PC-9 (cell line): ENCODE measurements at regions not wholly inside any gene's neighbourhood (a gene's known extent, or its start where the extent isn't known, plus 50 kb on each side); places are given as distances from the start of the nearest gene placed in this dataset.

Experiments used
- BruUV-seq: library from RNA; stranded (reverse); fragments of 400-500 nt; replicated peaks from 2 replicates; lab custom pipeline; 2021; lab: Mats Ljungman, UMichigan
- CTCF ChIA-PET: fragments of 300-600 bp; sonication (Branson Sonifier 250); formaldehyde crosslinking; loops from one replicate; lab custom pipeline; 2022; ENCODE audit warnings: antibody characterized with exemption; lab: Charles Lee
- POLR2A ChIA-PET: fragments of 300-600 bp; sonication (Branson Sonifier 250); formaldehyde crosslinking; loops from one replicate; lab custom pipeline; 2022; ENCODE audit warnings: antibody characterized with exemption; ENCODE audit not compliant: unreplicated experiment; lab: Charles Lee
- DNase-seq, 2 experiments: peaks; one replicate each; pipeline versions ENCODE4 v3.0.0 to v3.0.0-alpha.2; 2015 to 2022; ENCODE audit warnings: mixed read lengths in 1 of 2
- H2AFZ ChIP-seq: fragments of 200-600 bp; sonication (generic); 2 replicates; pipeline ENCODE4 v1.8.1; 2017; ENCODE audit warnings: antibody characterized with exemption
- H3F3A ChIP-seq: fragments of 200-600 bp; sonication (generic); 2 replicates; pipeline ENCODE4 v1.8.1; 2017; ENCODE audit warnings: antibody characterized with exemption, mild to moderate bottlenecking, low read depth; ENCODE audit not compliant: insufficient read depth
- H3K27ac ChIP-seq: fragments of 200-600 bp; sonication (generic); 2 replicates; pipeline ENCODE4 v1.6.1; 2016; ENCODE audit warnings: mixed run types
- H3K27me3 ChIP-seq: fragments of 200-600 bp; sonication (generic); 2 replicates; pipeline ENCODE4 v1.6.1; 2016; ENCODE audit warnings: low read depth, mixed run types; ENCODE audit not compliant: insufficient read depth
- H3K36me3 ChIP-seq: fragments of 200-600 bp; sonication (generic); 2 replicates; pipeline ENCODE4 v1.6.1; 2016; ENCODE audit warnings: low read depth, mixed run types
- H3K4me1 ChIP-seq: fragments of 200-600 bp; sonication (generic); replicated peaks from 2 replicates; pipeline ENCODE4 v1.6.1; 2016; ENCODE audit warnings: mixed run types; ENCODE audit not compliant: insufficient read depth
- H3K4me2 ChIP-seq: fragments of 200-600 bp; sonication (generic); 2 replicates; pipeline ENCODE4 v1.6.1; 2017; ENCODE audit warnings: mixed run types
- H3K4me3 ChIP-seq: fragments of 200-600 bp; sonication (generic); 2 replicates; pipeline ENCODE4 v1.6.1; 2016; ENCODE audit warnings: mixed run types
- H3K79me2 ChIP-seq: fragments of 200-600 bp; sonication (generic); 2 replicates; pipeline ENCODE4 v1.6.1; 2017; ENCODE audit warnings: low read depth, mixed run types
- H3K9me2 ChIP-seq: fragments of 200-600 bp; sonication (generic); 2 replicates; pipeline ENCODE4 v1.8.1; 2017; ENCODE audit warnings: mild to moderate bottlenecking; ENCODE audit not compliant: insufficient read depth
- H3K9me3 ChIP-seq: fragments of 200-600 bp; sonication (generic); 2 replicates; pipeline ENCODE4 v1.8.1; 2016; ENCODE audit warnings: low read depth; ENCODE audit not compliant: insufficient read depth
- H4K20me1 ChIP-seq: fragments of 200-600 bp; sonication (generic); 2 replicates; pipeline ENCODE4 v1.8.1; 2017; ENCODE audit not compliant: insufficient read depth
- CTCF ChIP-seq: fragments of 200-600 bp; sonication (generic); conservative IDR thresholded peaks from 2 replicates; pipeline ENCODE4 v1.6.1; 2017; ENCODE audit warnings: mixed run types, antibody characterized with exemption, mild to moderate bottlenecking, moderate library complexity
- EZH2 ChIP-seq: fragments of 200-600 bp; sonication (generic); IDR thresholded peaks from 2 replicates; pipeline ENCODE4 v1.8.0; 2017; ENCODE audit warnings: antibody characterized with exemption, low read depth
- intact Hi-C: fragments of 100-400 bp; cut with micrococcal nuclease; formaldehyde crosslinking; loops from one replicate; pipeline ENCODE4 v1.10.0; 2022; ENCODE audit not compliant: unreplicated experiment

- DNase-seq: peak; percentile 33 to 63
- no peaks in the 10 kb centered on the region for H4K20me1 ChIP-seq
- no peaks in the 10 kb centered on the region for H3F3A ChIP-seq
- no peak overlapping the region for H2AFZ ChIP-seq
- H3K27ac ChIP-seq: no peak overlapping the region
- CTCF ChIA-PET: no interaction called here
- no peaks in the 10 kb centered on the region for H3K9me2 ChIP-seq
- H3K4me1 ChIP-seq: no peaks in the 10 kb centered on the region
- H3K9me3 ChIP-seq: peaks cover 7% of the 10 kb centered on the region
- no TSS peak for BruUV-seq
- no peak overlapping the region for H3K4me3 ChIP-seq
- H3K36me3 ChIP-seq: no peaks in the 10 kb centered on the region
- H3K4me2 ChIP-seq: no peak overlapping the region
- H3K79me2 ChIP-seq: no peaks in the 10 kb centered on the region
- POLR2A ChIA-PET: no interaction called here
- intact Hi-C loops: no loop called here
- peaks cover 12% of the 10 kb centered on the region; the same call in 1 of the 2 replicates for H3K27me3 ChIP-seq
- no peak for TF ChIP-seq EZH2
- no peak for TF ChIP-seq CTCF
Measured at GRCh38 chr1:185585770-185586169, 148.4 kb upstream of the HMCN1 start.

- CTCF ChIA-PET: no interaction called here
- H3K27me3 ChIP-seq: no peaks in the 10 kb centered on the region
- H3K36me3 ChIP-seq: no peaks in the 10 kb centered on the region
- H3K79me2 ChIP-seq: no peaks in the 10 kb centered on the region
- POLR2A ChIA-PET: interaction anchor here (0.6 kb wide), 1 partner anchor 85 kb away, joined by 22 read pairs; no protein-coding TSS in a partner anchor
- no peak overlapping the region for H2AFZ ChIP-seq
- no peaks in the 10 kb centered on the region for H3F3A ChIP-seq
- DNase-seq: no peak
- H3K9me3 ChIP-seq: peaks cover 7% of the 10 kb centered on the region
- no TSS peak for BruUV-seq
- intact Hi-C loops: no loop called here
- no peak overlapping the region for H3K4me2 ChIP-seq
- H3K4me1 ChIP-seq: no peaks in the 10 kb centered on the region
- no peak overlapping the region for H3K4me3 ChIP-seq
- no peaks in the 10 kb centered on the region for H3K9me2 ChIP-seq
- H4K20me1 ChIP-seq: no peaks in the 10 kb centered on the region
- TF ChIP-seq CTCF (no peak), EZH2 (no peak)
- no peak overlapping the region for H3K27ac ChIP-seq
Measured at GRCh38 chr1:185581961-185582725, 152.0 kb upstream of the HMCN1 start.

GRCh38 chr1:185581020-185581419 is 153.2 kb upstream of the HMCN1 start:
- intact Hi-C loops: no loop called here
- CTCF ChIA-PET: no interaction called here
- DNase-seq: no peak
- H3K4me1 ChIP-seq: no peaks in the 10 kb centered on the region
- H3K9me2 ChIP-seq: no peaks in the 10 kb centered on the region
- H3F3A ChIP-seq: no peaks in the 10 kb centered on the region
- H3K27ac ChIP-seq: no peak overlapping the region
- no peak overlapping the region for H3K4me3 ChIP-seq
- POLR2A ChIA-PET: no interaction called here
- H3K4me2 ChIP-seq: no peak overlapping the region
- H3K9me3 ChIP-seq: peaks cover 7% of the 10 kb centered on the region
- no peaks in the 10 kb centered on the region for H3K27me3 ChIP-seq
- H3K36me3 ChIP-seq: no peaks in the 10 kb centered on the region
- BruUV-seq: no TSS peak
- TF ChIP-seq EZH2 (no peak), CTCF (no peak)
- H4K20me1 ChIP-seq: no peaks in the 10 kb centered on the region
- H3K79me2 ChIP-seq: no peaks in the 10 kb centered on the region
- H2AFZ ChIP-seq: no peak overlapping the region
